Sigmoid colon (tissue), 3 donors: ENCODE measurements at regions not wholly inside any gene's neighbourhood (a gene's known extent, or its start where the extent isn't known, plus 50 kb on each side); places are given as distances from the start of the nearest gene placed in this dataset.

Experiments used
- CTCF ChIP-seq, 4 experiments: fragments of 450-650 bp in 3 of 4; fragments of 200-600 bp in 1 of 4; IDR thresholded peaks; one replicate each; pipeline ENCODE4 v1.5.1; 2016 to 2019; ENCODE audit warnings: antibody characterized with exemption in 4 of 4, mild to moderate bottlenecking in 3 of 4, moderate library complexity in 2 of 4
- POLR2A ChIP-seq, 2 donors: fragments of 450-650 bp; IDR thresholded peaks; one replicate each; pipeline ENCODE4 v1.6.1; 2016; ENCODE audit warnings: antibody characterized with exemption in 2 of 2, mild to moderate bottlenecking in 2 of 2, moderate library complexity in 2 of 2

- no peak for TF ChIP-seq POLR2A (IDR thresholded peaks at IDR 0.05)
- TF ChIP-seq CTCF (IDR thresholded peaks at IDR 0.05): no peak
Observed at GRCh38 chr13:86066611-86067365, 267.6 kb upstream of the SLITRK6 start.
